ENCODE measurements at regions not wholly inside any gene's neighbourhood (a gene's known extent, or its start where the extent isn't known, plus 50 kb on each side); places are given as distances from the start of the nearest gene placed in this dataset.

DNA sequence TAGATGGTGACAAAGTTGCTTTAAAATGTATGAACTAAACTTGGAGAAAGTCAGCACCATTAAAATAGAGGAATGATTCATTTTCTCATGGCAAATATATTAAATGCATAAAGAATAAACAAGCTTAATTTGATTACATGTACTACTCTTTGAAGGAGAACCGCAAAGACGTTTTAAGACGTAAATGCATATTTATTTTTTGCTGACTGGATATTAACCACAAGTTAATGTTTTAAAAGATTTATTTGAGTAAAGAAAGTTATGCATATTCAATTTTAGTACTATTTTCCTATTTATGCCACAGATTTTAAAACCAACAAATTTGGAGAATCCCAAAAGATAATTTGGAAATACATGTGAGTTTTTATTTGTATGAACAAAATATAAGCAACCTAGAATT, 1121.9 kb downstream of the CDH8 start:
- H3K36me3 ChIP-seq (ENCODE audit: control insufficient read depth, insufficient read depth, low read length), result no peaks in the 10 kb centered on the region
- H3K27me3 ChIP-seq (ENCODE audit: control insufficient read depth, insufficient read depth, low read length), result no peaks in the 10 kb centered on the region
- no peak for DNase-seq (ENCODE audit: low read depth)
- no peak overlapping the region for H3K4me3 ChIP-seq (ENCODE audit: low read depth, low read length)
- TF ChIP-seq, protein P1, sequence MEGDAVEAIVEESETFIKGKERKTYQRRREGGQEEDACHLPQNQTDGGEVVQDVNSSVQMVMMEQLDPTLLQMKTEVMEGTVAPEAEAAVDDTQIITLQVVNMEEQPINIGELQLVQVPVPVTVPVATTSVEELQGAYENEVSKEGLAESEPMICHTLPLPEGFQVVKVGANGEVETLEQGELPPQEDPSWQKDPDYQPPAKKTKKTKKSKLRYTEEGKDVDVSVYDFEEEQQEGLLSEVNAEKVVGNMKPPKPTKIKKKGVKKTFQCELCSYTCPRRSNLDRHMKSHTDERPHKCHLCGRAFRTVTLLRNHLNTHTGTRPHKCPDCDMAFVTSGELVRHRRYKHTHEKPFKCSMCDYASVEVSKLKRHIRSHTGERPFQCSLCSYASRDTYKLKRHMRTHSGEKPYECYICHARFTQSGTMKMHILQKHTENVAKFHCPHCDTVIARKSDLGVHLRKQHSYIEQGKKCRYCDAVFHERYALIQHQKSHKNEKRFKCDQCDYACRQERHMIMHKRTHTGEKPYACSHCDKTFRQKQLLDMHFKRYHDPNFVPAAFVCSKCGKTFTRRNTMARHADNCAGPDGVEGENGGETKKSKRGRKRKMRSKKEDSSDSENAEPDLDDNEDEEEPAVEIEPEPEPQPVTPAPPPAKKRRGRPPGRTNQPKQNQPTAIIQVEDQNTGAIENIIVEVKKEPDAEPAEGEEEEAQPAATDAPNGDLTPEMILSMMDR (IDR thresholded peaks at IDR 0.05; ENCODE audit: insufficient read depth, low read length, severe bottlenecking), result no peak
- no peak for FAIRE-seq

DNA sequence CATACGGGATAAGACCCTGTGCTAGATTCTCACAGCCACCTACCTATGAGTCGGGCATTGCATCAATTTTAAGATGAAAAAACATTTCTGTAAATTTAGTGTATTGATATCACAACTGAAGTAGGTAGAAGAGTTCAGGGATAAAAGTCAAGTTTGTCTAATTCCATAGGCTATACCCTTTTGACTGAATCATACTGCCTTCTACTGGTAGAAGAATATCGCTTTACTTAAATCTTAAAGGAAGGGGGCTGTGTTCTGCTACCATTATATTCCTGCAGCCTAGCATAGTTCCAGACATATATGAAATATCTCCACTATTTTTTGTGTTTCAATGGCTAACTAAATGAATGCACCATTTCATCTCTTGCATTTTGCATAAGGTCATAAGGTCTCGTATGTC, 1128.6 kb downstream of the CDH8 start:
- H3K27me3 ChIP-seq (ENCODE audit: control insufficient read depth, insufficient read depth, low read length), result no peaks in the 10 kb centered on the region
- DNase-seq (ENCODE audit: low read depth) (no peak), FAIRE-seq (no peak)
- no peaks in the 10 kb centered on the region for H3K36me3 ChIP-seq (ENCODE audit: control insufficient read depth, insufficient read depth, low read length)
- no peak overlapping the region for H3K4me3 ChIP-seq (ENCODE audit: low read depth, low read length)
- TF ChIP-seq, protein P1 (IDR thresholded peaks at IDR 0.05; ENCODE audit: insufficient read depth, low read length, severe bottlenecking), result no peak

DNA sequence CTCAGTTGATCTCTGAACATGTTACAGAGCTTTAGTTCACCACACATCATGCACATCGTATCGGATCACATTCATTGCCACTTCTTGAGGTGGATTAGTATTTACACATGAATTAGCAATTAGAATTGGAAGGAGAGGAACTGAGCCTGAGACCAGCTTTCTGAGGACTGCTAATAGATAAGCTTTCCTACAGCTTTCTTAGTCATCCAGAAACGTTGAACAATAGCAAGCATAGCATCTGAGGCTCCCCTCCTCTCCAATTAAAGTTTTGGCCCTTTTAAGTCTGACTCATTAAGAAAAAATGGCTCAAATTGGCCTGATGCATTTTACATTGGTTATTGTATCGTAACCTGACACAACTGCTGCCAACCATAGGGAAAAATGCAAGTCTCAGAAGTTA, 1130.4 kb downstream of the CDH8 start:
- TF ChIP-seq, protein P1 (IDR thresholded peaks at IDR 0.05; ENCODE audit: insufficient read depth, low read length, severe bottlenecking), result no peak
- H3K36me3 ChIP-seq (ENCODE audit: control insufficient read depth, insufficient read depth, low read length), result no peaks in the 10 kb centered on the region
- no peak overlapping the region for H3K4me3 ChIP-seq (ENCODE audit: low read depth, low read length)
- H3K27me3 ChIP-seq (ENCODE audit: control insufficient read depth, insufficient read depth, low read length), result no peaks in the 10 kb centered on the region
- FAIRE-seq (no peak), DNase-seq (ENCODE audit: low read depth) (no peak)

DNA sequence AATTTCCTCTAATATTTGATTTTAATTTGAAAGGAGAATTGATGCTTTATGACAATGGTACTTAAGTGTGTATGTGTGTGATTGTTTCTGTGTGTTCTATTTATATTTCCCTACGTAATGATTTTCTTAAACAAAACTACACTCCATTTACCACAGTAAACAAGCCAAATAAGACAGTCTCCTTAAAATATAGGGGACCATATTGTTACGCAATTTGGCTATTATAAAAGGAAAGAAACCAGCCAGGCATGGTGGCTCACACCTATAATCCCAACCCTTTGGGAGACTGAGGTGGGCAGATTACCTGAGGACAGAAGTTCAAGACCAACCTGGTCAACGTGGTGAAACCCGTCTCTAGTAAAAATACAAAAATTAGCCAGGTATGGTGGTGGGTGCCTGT, 1134.1 kb downstream of the CDH8 start:
- TF ChIP-seq, protein P1 (IDR thresholded peaks at IDR 0.05; ENCODE audit: insufficient read depth, low read length, severe bottlenecking), result no peak
- no peak for DNase-seq (ENCODE audit: low read depth)
- FAIRE-seq, result no peak

DNA sequence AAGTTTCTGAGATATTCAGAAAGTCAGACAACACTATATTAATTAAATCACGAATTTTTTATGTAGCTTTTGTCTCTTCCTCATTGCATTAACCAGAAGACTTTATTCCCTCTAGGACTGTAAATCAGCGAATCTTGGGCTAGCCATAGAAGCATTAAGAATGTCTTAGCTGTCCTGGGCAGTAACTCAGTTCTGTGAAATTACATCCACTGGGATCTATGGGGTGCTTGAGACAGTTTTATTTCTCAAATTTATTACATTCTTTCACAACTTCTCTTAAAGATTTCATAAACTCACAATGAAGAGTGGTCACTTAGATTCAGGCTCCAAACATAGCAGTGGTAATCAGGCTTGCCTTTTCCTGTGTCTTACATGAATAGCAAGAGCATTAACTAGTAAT, 1153.4 kb downstream of the CDH8 start:
- no peak for DNase-seq (ENCODE audit: low read depth)
- Histone ChIP-seq H3K36me3 (ENCODE audit: control insufficient read depth, insufficient read depth, low read length) (no peaks in the 10 kb centered on the region), H3K4me3 (ENCODE audit: low read depth, low read length) (no peak overlapping the region), H3K27me3 (ENCODE audit: control insufficient read depth, insufficient read depth, low read length) (no peaks in the 10 kb centered on the region)
- TF ChIP-seq, protein P1 (IDR thresholded peaks at IDR 0.05; ENCODE audit: insufficient read depth, low read length, severe bottlenecking), result no peak
- FAIRE-seq, result no peak

More for the DNA sequence above, 1134.1 kb downstream of the CDH8 start:
- H3K36me3 ChIP-seq (ENCODE audit: control insufficient read depth, insufficient read depth, low read length), result no peaks in the 10 kb centered on the region
- H3K27me3 ChIP-seq (ENCODE audit: control insufficient read depth, insufficient read depth, low read length), result no peaks in the 10 kb centered on the region
- no peak overlapping the region for H3K4me3 ChIP-seq (ENCODE audit: low read depth, low read length)

DNA sequence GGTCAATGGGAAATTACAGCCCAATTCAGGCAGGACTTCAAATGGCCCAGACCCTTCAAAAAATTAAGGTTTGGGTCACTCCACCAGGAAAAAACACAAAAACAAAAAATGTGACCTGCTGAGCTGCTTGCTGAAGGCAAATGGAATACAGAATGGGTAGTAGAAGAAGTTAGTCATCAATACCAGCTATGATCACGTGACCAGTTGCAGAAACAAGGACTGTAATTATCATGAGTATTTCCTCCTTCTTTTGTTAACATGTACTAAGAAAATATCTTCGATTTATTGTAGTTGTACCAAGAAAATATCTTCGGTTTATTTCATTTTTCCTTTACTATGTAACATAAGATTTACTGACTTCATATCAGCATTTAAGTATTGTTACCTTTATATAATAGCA, 1183.6 kb downstream of the CDH8 start:
- Histone ChIP-seq H3K36me3 (ENCODE audit: control insufficient read depth, insufficient read depth, low read length) (no peaks in the 10 kb centered on the region), H3K27me3 (ENCODE audit: control insufficient read depth, insufficient read depth, low read length) (no peaks in the 10 kb centered on the region), H3K4me3 (ENCODE audit: low read depth, low read length) (no peak overlapping the region)
- FAIRE-seq, result no peak
- TF ChIP-seq, protein P1 (IDR thresholded peaks at IDR 0.05; ENCODE audit: insufficient read depth, low read length, severe bottlenecking), result no peak
- no peak for DNase-seq (ENCODE audit: low read depth)

Measured in bronchial epithelial cell (primary cell).